COR-L47 (cell line): ENCODE measurements at regions not wholly inside any gene's neighbourhood (a gene's known extent, or its start where the extent isn't known, plus 50 kb on each side); places are given as distances from the start of the nearest gene placed in this dataset.
"Not testable (repeated sequence)": the region's sequence is repeated elsewhere in the genome, so short reads cannot be mapped to it uniquely, and the experiment has no call there.

Experiments
- DNase-seq: peaks from one replicate; lab custom pipeline; 2025; lab: John Stamatoyannopoulos, UW

DNA sequence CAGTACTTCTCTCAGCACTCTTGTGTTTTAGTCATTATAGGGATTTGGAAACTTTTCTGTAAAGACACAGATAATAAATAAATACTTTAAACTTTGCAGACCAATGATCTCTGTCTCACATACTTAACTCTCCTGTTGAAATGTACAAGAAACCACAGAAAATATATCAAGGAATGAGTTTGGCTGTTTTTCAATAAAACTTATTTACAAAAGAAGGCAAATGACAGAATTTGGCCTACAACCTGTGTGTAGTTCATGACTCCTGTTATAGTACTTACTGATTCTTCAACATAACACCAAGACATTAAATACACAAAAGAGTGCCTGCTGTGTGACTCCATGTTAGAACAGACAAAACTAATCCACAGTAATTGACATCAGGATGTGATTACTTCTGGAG is 510.0 kb upstream of the PHF14 start:
- no peak for DNase-seq

DNA sequence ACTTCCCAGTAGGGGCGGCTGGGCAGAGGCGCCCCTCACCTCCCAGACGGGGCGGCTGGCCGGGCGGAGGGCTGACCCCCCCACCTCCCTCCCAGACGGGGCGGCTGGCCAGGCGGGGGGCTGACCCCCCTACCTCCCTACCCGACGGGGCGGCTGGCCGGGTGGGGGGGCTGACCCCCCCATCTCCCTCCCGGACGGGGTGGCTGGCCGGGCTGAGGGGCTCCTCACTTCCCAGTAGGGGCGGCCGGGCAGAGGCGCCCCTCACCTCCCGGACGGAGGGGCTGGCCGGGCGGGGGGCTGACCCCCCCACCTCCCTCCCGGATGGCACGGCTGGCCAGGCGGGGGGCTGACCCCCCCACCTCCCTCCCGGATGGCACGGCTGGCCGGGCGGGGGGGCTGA is 508.1 kb upstream of the PHF14 start:
- not testable (repeated sequence) for DNase-seq

GRCh38 chr7:10468908-10469307 is 504.8 kb upstream of the PHF14 start:
- DNase-seq = no peak

DNA sequence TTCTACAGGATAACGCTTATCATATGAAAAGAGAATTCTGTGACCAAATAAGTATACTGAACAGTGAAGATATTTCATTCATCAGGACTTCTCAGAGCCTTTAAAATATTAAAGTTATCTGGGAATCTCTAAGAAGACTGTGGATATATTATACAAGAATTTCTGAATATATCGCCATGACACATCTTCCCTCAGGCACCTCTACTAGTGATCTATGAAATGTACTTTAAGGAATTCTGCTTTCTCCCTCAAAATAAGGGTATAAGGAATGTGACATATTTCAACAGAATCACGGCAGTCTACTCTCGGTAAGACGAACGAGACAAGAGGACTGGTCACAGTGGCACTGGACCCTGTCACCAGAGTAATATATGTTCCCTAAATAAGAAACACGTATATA is 504.2 kb upstream of the PHF14 start:
- DNase-seq = no peak

GRCh38 chr7:10471280-10472058 is 502.2 kb upstream of the PHF14 start:
- no peak for DNase-seq

DNA sequence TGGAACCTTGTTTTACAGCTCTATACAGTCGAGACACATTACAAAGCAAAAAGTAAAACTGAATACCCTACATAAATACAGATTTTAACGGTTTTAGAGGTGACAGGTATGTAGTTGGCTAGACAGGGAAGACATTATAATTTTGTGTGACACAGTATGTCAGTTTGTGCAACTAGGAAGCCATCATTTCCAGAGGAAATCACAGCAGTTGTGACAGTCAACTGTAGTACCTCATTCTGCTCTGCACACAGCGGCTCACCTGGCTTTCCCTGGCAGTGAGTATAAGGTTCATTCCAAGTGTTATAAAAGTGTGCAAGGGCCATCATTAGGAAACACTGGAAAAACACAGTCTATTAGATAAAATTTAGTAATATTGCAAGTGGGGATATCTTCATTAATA is 501.6 kb upstream of the PHF14 start:
- DNase-seq = no peak

DNA sequence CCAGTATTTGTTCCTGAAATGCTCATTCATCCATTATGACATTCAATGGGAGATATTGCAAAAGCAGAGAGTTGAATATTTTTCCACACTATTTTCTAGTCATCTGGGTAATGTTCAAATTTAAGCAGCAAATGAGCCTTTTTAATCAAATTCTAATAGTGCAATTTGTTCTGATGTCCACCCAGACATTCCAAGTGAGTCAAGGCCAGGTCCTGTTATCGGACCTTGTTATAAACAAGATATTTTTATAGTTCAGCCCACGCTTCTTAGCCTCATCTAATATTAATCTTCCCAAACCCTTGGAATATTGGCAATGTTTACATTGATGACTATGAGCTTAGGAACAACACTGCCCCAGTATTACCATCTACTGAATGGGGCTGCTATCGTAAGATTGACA is 500.1 kb upstream of the PHF14 start:
- no peak for DNase-seq

- DNase-seq = no peak
These were observed 499.6 kb upstream of the PHF14 start for GRCh38 chr7:10474048-10474447.

GRCh38 chr7:10475940-10476641 is 497.6 kb upstream of the PHF14 start:
- no peak for DNase-seq

DNA sequence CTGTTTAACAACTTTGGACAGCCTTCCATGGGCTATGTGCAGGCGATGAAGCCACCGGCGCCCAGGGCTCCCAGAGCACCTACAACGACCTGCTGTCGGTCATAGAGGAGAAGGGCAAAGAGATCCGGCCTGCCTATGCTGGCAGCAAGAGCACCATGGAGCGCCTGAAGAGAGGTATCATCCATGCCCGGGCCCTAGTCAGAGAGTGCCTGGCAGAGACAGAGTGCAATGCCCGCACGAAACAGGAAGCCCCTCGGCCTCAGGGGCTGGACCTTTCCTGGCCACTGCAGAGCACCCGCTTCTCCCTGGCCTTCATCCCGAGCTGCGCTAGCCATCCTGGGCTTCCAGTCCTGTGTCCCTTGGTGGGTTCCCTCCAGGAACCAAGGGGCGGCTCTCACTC is 497.0 kb upstream of the PHF14 start:
- DNase-seq = no peak

- DNase-seq = no peak
These were observed 490.0 kb upstream of the PHF14 start for GRCh38 chr7:10483671-10484070.

GRCh38 chr7:10484767-10485166 is 488.9 kb upstream of the PHF14 start:
- DNase-seq = no peak

DNA sequence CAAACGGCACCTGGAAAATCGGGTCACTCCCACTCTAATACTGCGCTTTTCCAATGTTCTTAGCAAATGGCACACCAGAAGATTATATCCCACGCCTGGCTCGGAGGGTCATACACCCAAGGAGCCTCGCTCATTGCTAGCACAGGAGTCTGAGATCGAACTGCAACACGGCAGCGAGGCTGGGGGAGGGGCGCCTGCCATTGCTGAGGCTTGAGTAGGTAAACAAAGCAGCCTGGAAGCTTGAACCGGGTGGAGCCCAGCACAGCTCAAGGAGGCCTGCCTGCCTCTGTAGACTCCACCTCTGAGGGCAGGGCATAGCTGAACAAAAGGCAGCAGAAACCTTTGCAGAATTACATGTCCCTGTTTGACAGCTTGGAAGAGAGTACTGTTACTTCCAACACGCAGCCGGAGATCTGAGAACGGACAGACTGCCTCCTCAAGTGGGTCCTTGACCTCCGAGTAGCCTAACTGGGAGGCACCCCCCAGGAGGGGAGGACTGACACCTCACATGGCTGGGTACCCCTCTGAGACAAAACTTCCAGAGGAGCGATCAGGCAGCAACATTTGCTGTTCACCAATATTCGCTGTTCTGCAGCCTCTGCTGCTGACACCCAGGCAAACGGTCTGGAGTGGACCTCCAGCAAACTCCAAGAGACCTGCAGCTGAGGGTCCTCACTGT is 472.3 kb upstream of the PHF14 start:
- DNase-seq = not testable (repeated sequence)

DNA sequence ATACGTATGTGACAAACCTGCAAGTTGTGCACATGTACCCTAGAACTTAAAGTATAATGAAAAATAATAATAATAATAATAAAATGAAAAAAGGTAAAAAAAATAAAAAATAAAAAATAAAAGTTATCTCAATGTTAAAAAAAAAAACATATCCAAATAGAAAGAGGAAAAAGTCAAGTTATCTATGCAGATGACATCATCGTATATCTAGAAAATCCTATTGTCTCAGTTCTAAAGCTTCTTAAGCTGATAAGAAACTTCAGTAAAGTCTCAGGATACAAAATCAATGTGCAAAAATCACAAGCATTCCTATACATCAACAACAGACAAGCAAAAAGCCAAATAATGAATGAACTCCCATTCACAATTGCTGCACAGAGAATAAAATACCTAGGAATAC is 466.6 kb upstream of the PHF14 start:
- DNase-seq = no peak

DNA sequence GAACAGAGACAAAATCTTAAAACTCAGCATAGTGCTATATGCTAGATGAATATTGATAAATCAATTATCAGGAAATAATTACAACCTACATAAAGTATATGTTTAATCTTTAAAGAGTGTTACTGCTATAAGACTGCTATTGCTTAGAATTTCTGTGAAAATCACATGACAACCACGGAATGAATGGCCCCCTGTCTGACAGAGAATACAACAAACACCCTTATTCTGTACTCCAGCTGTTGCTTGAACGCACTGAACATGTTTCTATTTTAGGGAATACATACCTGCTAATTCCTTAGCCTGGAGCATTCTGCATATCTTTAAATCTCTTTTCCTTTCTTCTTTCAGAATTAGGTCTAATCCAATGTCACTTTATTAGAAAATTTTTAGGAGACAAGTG is 452.4 kb upstream of the PHF14 start:
- no peak for DNase-seq

- not testable (repeated sequence) for DNase-seq
These were observed 440.2 kb upstream of the PHF14 start for GRCh38 chr7:10533429-10533828.

- no peak for DNase-seq
These were observed 437.1 kb upstream of the PHF14 start for GRCh38 chr7:10536561-10536960.

- no peak for DNase-seq
These were observed 435.9 kb upstream of the PHF14 start for GRCh38 chr7:10537764-10538163.

- DNase-seq = no peak
These were observed 416.3 kb upstream of the PHF14 start for GRCh38 chr7:10557375-10557774.

- DNase-seq = no peak
These were observed 413.2 kb upstream of the PHF14 start for GRCh38 chr7:10560497-10560896.

DNA sequence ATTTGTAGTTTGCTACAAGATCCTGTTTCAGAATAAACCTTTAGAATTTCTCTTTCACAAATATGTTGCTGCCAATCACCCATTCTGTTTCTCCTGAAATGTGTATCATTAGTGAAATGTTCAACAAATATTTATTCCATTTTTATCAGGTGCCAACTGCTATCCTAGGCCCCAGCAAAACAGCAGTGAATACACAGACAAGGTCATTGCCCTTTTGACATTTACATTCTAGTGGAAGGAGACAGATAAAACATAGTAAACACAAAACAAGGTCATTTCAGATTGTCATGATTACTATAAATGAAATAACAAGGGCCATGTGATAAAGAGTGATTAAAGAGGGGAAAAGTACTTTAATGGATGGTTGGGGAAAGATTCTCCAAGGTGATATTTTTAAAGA is 404.8 kb upstream of the PHF14 start:
- no peak for DNase-seq

- no peak for DNase-seq
These were observed 401.9 kb upstream of the PHF14 start for GRCh38 chr7:10571759-10572158.

- no peak for DNase-seq
These were observed 395.8 kb upstream of the PHF14 start for GRCh38 chr7:10577866-10578374.
